ENCODE measurements at regions not wholly inside any gene's neighbourhood (a gene's known extent, or its start where the extent isn't known, plus 50 kb on each side); places are given as distances from the start of the nearest gene placed in this dataset.

DNA sequence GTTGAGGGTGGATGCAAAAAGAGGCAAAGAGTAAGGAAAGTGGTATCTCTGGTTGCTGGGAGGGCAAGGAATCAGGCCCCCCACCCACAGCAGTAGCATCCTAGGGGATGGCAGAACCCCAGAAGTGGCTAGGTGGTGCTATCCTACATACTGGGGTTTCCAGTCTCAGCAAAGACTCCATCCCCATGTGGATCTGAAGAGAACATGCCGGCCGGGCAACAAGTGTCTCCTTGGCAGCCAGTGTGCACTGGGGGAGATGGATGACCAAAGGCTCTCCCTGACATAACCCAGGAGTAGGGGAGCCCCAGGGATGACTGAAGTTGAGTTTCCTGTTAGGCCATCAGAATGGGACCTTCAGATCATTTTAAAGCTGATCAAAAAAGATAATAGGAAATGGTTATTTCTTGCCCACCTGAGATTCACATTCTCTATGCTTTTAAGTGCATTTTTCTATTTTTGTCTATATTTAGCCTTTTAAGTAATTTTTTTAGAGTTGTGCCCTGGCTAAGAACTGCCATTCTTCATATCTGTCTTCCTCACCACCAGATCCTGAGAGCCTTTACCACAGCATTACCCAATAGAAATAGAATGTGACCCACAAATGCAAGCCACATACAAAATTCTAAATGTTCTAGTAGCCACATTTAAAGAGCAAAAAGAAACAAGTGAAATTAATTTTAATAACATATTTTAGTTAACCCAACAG lies 78.7 kb upstream of the SMIM23 start:
- Histone ChIP-seq H3K9ac (ENCODE audit: low read length) (no peak overlapping the region), H3K27me3 (replicated peaks; ENCODE audit: control insufficient read depth, insufficient read depth, low read length) (peaks cover 34% of the 10 kb centered on the region), H3K9me3 (ENCODE audit: control insufficient read depth, low read length) (no peaks in the 10 kb centered on the region), H3K4me1 (ENCODE audit: control insufficient read depth, insufficient read depth, low read length) (no peaks in the 10 kb centered on the region), H3K4me3 (ENCODE audit: low read length) (no peak overlapping the region), H3K36me3 (ENCODE audit: control insufficient read depth, insufficient read depth, low read length, severe bottlenecking) (no peaks in the 10 kb centered on the region)
- DNase-seq (ENCODE audit: low read depth), result no peak

DNA sequence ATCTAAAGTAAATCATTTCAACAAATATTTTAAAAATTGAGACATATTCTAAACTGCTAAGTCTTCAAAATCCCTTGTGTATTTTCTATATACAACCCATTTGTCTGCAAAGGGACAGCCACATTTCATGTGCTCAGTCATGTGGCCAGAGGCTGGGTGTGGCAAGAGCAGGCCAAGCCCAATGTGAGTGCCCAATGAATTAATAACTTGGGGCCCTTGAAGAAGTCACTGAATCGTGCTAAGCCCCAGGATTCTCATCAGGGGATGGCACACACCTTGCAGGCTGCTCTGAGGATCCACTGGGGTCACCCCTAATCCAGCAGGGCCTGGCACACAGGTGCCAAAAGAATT lies 78.2 kb upstream of the SMIM23 start:
- no peaks in the 10 kb centered on the region for H3K9me3 ChIP-seq (ENCODE audit: control insufficient read depth, low read length)
- no peak for DNase-seq (ENCODE audit: low read depth)
- no peak overlapping the region for H3K9ac ChIP-seq (ENCODE audit: low read length)
- H3K4me1 ChIP-seq (ENCODE audit: control insufficient read depth, insufficient read depth, low read length), result peaks cover 2% of the 10 kb centered on the region
- H3K36me3 ChIP-seq (ENCODE audit: control insufficient read depth, insufficient read depth, low read length, severe bottlenecking), result no peaks in the 10 kb centered on the region
- peaks cover 29% of the 10 kb centered on the region for H3K27me3 ChIP-seq (replicated peaks; ENCODE audit: control insufficient read depth, insufficient read depth, low read length)
- H3K4me3 ChIP-seq (ENCODE audit: low read length), result no peak overlapping the region

DNA sequence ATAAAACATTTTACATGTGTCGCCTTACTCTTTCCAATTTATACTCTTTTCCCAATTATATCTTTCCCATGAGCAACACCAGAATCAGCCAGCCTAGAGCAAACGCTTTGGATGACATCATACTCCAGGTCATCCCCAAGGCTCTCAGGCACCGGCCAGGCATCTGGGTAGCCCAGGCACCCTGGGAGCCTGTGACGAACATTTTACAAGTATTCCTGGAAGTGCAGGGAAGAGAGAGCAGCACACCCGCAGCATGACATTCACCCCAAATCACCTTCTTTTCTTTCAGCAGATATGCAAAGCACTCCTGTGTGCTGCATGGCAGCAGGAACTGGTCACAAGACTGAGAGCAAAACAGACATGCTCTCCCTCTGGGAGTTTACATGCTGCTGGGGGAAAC lies 75.7 kb upstream of the SMIM23 start:
- Histone ChIP-seq H3K36me3 (ENCODE audit: control insufficient read depth, insufficient read depth, low read length, severe bottlenecking) (no peaks in the 10 kb centered on the region), H3K9ac (ENCODE audit: low read length) (no peak overlapping the region), H3K4me1 (ENCODE audit: control insufficient read depth, insufficient read depth, low read length) (peaks cover 4% of the 10 kb centered on the region), H3K27me3 (replicated peaks; ENCODE audit: control insufficient read depth, insufficient read depth, low read length) (peaks cover 5% of the 10 kb centered on the region), H3K4me3 (ENCODE audit: low read length) (no peak overlapping the region), H3K9me3 (ENCODE audit: control insufficient read depth, low read length) (peaks cover 6% of the 10 kb centered on the region)
- no peak for DNase-seq (ENCODE audit: low read depth)

DNA sequence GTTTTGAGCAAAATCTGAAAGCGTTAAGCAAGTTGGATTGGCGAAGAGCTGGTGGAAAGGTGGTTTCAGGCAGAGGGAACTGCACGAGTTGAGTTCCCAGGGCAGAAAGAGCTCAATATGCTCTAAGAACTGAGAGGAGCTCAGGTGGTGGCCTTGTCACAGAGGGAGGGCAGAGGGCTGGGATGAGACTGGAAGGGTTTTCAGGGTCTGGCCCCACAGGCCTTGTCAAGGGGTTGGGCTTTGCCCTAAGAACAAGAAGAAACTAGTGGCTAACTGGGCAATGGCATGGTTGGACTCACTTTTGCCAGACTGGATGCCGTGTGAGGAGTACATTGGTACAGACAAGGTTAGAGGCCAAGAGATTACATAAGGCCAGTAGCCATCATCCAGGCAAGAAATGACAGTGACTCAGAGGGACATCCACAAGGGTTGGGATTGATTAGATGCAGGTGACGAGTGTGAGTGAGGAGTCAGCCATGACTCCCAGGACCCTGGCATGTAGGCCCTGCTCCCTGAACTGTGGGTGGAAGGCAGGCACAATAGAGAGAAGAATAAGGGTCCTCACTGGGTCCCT lies 75.1 kb upstream of the SMIM23 start:
- H3K36me3 ChIP-seq (ENCODE audit: control insufficient read depth, insufficient read depth, low read length, severe bottlenecking), result no peaks in the 10 kb centered on the region
- peaks cover 4% of the 10 kb centered on the region for H3K4me1 ChIP-seq (ENCODE audit: control insufficient read depth, insufficient read depth, low read length)
- DNase-seq (ENCODE audit: low read depth), result no peak
- peaks cover 7% of the 10 kb centered on the region for H3K27me3 ChIP-seq (replicated peaks; ENCODE audit: control insufficient read depth, insufficient read depth, low read length)
- no peak overlapping the region for H3K4me3 ChIP-seq (ENCODE audit: low read length)
- H3K9me3 ChIP-seq (ENCODE audit: control insufficient read depth, low read length), result peaks cover 6% of the 10 kb centered on the region
- H3K9ac ChIP-seq (ENCODE audit: low read length), result no peak overlapping the region

- DNase-seq (ENCODE audit: low read depth), result no peak
- no peak overlapping the region for H3K9ac ChIP-seq (ENCODE audit: low read length)
- H3K4me3 ChIP-seq (ENCODE audit: low read length), result no peak overlapping the region
- H3K27me3 ChIP-seq (replicated peaks; ENCODE audit: control insufficient read depth, insufficient read depth, low read length), result peaks cover 10% of the 10 kb centered on the region
- peaks cover 6% of the 10 kb centered on the region for H3K9me3 ChIP-seq (ENCODE audit: control insufficient read depth, low read length)
- peaks cover 4% of the 10 kb centered on the region for H3K4me1 ChIP-seq (ENCODE audit: control insufficient read depth, insufficient read depth, low read length)
- no peaks in the 10 kb centered on the region for H3K36me3 ChIP-seq (ENCODE audit: control insufficient read depth, insufficient read depth, low read length, severe bottlenecking)
These were observed 74.0 kb upstream of the SMIM23 start for GRCh38 chr5:171711571-171711970.

DNA sequence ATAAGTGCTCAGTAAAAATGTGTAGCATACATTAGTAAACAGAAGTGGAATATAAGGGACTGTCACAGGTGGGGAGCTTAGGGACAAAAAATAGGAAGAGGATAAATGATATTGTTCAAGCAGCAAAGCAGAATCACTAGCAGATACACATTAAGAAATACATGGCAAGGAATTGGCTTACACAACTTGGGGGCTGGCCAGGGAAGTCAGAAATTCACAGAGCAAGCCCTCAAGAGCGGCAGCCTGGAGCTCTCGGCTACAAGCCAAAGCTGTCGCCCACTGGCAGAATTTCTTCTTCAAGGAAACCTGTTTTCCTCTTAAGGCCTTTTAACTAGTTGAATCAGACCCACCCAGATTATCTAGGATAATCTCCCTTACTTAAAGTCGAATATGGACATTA lies 73.0 kb upstream of the SMIM23 start:
- no peak overlapping the region for H3K9ac ChIP-seq (ENCODE audit: low read length)
- DNase-seq (ENCODE audit: low read depth), result no peak
- H3K27me3 ChIP-seq (replicated peaks; ENCODE audit: control insufficient read depth, insufficient read depth, low read length), result peaks cover 17% of the 10 kb centered on the region
- peaks cover 6% of the 10 kb centered on the region for H3K9me3 ChIP-seq (ENCODE audit: control insufficient read depth, low read length)
- no peaks in the 10 kb centered on the region for H3K36me3 ChIP-seq (ENCODE audit: control insufficient read depth, insufficient read depth, low read length, severe bottlenecking)
- H3K4me3 ChIP-seq (ENCODE audit: low read length), result no peak overlapping the region
- H3K4me1 ChIP-seq (ENCODE audit: control insufficient read depth, insufficient read depth, low read length), result peaks cover 4% of the 10 kb centered on the region

GRCh38 chr5:171713152-171713551 lies 72.5 kb upstream of the SMIM23 start:
- Histone ChIP-seq H3K36me3 (ENCODE audit: control insufficient read depth, insufficient read depth, low read length, severe bottlenecking) (no peaks in the 10 kb centered on the region), H3K9me3 (ENCODE audit: control insufficient read depth, low read length) (peaks cover 7% of the 10 kb centered on the region), H3K4me1 (ENCODE audit: control insufficient read depth, insufficient read depth, low read length) (peaks cover 4% of the 10 kb centered on the region), H3K9ac (ENCODE audit: low read length) (no peak overlapping the region), H3K27me3 (replicated peaks; ENCODE audit: control insufficient read depth, insufficient read depth, low read length) (peaks cover 17% of the 10 kb centered on the region), H3K4me3 (ENCODE audit: low read length) (no peak overlapping the region)
- DNase-seq (ENCODE audit: low read depth), result no peak

DNA sequence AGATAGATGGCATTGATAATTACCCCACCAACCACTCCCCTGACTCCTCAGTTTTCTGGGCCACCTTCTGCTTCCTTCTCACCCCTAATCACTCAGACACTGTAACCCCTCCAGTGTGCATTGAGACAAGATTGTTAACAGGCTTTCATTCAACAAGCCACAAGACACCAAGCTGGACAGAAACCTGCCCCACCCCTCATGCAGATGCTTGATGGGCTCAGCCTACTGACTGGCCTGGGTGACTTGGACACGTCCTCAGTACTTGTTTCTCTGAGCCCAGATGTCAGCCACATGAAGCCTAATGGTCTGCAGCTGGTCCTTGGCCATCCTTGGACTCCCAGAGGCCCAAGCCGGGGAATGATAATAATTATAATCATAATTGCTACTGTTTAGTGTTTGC lies 71.4 kb upstream of the SMIM23 start:
- H3K9ac ChIP-seq (ENCODE audit: low read length), result no peak overlapping the region
- no peak overlapping the region for H3K4me3 ChIP-seq (ENCODE audit: low read length)
- H3K36me3 ChIP-seq (ENCODE audit: control insufficient read depth, insufficient read depth, low read length, severe bottlenecking), result no peaks in the 10 kb centered on the region
- DNase-seq (ENCODE audit: low read depth), result no peak
- peaks cover 4% of the 10 kb centered on the region for H3K4me1 ChIP-seq (ENCODE audit: control insufficient read depth, insufficient read depth, low read length)
- peaks cover 14% of the 10 kb centered on the region for H3K9me3 ChIP-seq (ENCODE audit: control insufficient read depth, low read length)
- H3K27me3 ChIP-seq (replicated peaks; ENCODE audit: control insufficient read depth, insufficient read depth, low read length), result peaks cover 18% of the 10 kb centered on the region

GRCh38 chr5:171714851-171715250 lies 70.8 kb upstream of the SMIM23 start:
- Histone ChIP-seq H3K9me3 (ENCODE audit: control insufficient read depth, low read length) (peaks cover 14% of the 10 kb centered on the region), H3K27me3 (replicated peaks; ENCODE audit: control insufficient read depth, insufficient read depth, low read length) (peaks cover 24% of the 10 kb centered on the region), H3K36me3 (ENCODE audit: control insufficient read depth, insufficient read depth, low read length, severe bottlenecking) (no peaks in the 10 kb centered on the region), H3K4me3 (ENCODE audit: low read length) (no peak overlapping the region), H3K9ac (ENCODE audit: low read length) (no peak overlapping the region), H3K4me1 (ENCODE audit: control insufficient read depth, insufficient read depth, low read length) (peaks cover 4% of the 10 kb centered on the region)
- DNase-seq (ENCODE audit: low read depth), result no peak

DNA sequence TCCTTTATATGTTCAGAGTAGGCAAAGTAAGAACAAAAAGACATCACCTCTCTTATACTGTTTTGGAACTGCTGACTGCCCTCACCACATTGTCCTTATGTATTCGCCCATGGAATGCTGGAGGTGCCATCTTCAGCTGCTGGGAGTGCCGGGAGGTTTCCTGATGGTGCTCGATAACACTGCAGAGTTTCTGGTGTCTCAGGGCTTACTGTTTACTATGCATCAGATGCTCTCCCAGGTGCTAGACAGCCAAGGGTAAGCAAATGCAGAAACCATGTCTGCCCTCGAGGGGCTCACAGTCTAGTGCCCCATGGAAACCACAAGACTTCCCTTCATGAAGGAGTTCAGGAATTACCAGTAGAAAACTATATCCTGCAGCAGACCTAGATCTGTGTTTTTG lies 70.1 kb upstream of the SMIM23 start:
- no peak overlapping the region for H3K4me3 ChIP-seq (ENCODE audit: low read length)
- H3K9me3 ChIP-seq (ENCODE audit: control insufficient read depth, low read length), result peaks cover 14% of the 10 kb centered on the region
- DNase-seq (ENCODE audit: low read depth), result no peak
- peaks cover 31% of the 10 kb centered on the region for H3K27me3 ChIP-seq (replicated peaks; ENCODE audit: control insufficient read depth, insufficient read depth, low read length)
- H3K4me1 ChIP-seq (ENCODE audit: control insufficient read depth, insufficient read depth, low read length), result peaks cover 4% of the 10 kb centered on the region
- H3K9ac ChIP-seq (ENCODE audit: low read length), result no peak overlapping the region
- H3K36me3 ChIP-seq (ENCODE audit: control insufficient read depth, insufficient read depth, low read length, severe bottlenecking), result no peaks in the 10 kb centered on the region

DNA sequence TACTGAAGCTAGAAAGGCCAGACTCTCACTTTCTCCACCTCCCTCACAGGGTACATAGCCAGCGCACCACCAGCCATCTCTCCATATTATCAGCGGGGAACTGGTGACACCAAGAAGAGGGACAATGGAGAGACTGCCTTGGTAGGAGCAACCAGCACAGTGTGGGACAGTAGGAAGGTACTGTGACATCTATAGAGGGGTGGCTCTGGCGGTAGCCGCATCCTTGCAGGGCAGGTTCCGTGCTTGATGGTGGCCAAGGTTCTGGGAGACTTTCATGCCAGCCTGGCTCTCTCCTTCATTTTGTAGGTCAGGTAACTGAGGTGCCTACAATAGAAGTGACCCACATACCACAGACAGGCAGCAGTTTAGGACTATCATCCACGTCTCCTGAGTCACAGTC lies 65.5 kb upstream of the SMIM23 start:
- H3K9me3 ChIP-seq (ENCODE audit: control insufficient read depth, low read length), result peaks cover 8% of the 10 kb centered on the region
- DNase-seq (ENCODE audit: low read depth), result no peak
- H3K4me1 ChIP-seq (ENCODE audit: control insufficient read depth, insufficient read depth, low read length), result no peaks in the 10 kb centered on the region
- H3K27me3 ChIP-seq (replicated peaks; ENCODE audit: control insufficient read depth, insufficient read depth, low read length), result peaks cover 43% of the 10 kb centered on the region
- no peaks in the 10 kb centered on the region for H3K36me3 ChIP-seq (ENCODE audit: control insufficient read depth, insufficient read depth, low read length, severe bottlenecking)
- no peak overlapping the region for H3K9ac ChIP-seq (ENCODE audit: low read length)
- H3K4me3 ChIP-seq (ENCODE audit: low read length), result no peak overlapping the region

- DNase-seq (ENCODE audit: low read depth), result no peak
- no peak overlapping the region for H3K4me3 ChIP-seq (ENCODE audit: low read length)
These were observed 64.2 kb upstream of the SMIM23 start for GRCh38 chr5:171721464-171721863.

More at GRCh38 chr5:171721464-171721863, 64.2 kb upstream of the SMIM23 start:
- peaks cover 33% of the 10 kb centered on the region for H3K27me3 ChIP-seq (replicated peaks; ENCODE audit: control insufficient read depth, insufficient read depth, low read length)
- H3K9me3 ChIP-seq (ENCODE audit: control insufficient read depth, low read length), result peaks cover 14% of the 10 kb centered on the region
- H3K4me1 ChIP-seq (ENCODE audit: control insufficient read depth, insufficient read depth, low read length), result no peaks in the 10 kb centered on the region
- H3K36me3 ChIP-seq (ENCODE audit: control insufficient read depth, insufficient read depth, low read length, severe bottlenecking), result no peaks in the 10 kb centered on the region
- no peak overlapping the region for H3K9ac ChIP-seq (ENCODE audit: low read length)
